ENCODE measurements at regions not wholly inside any gene's neighbourhood (a gene's known extent, or its start where the extent isn't known, plus 50 kb on each side); places are given as distances from the start of the nearest gene placed in this dataset.

DNA sequence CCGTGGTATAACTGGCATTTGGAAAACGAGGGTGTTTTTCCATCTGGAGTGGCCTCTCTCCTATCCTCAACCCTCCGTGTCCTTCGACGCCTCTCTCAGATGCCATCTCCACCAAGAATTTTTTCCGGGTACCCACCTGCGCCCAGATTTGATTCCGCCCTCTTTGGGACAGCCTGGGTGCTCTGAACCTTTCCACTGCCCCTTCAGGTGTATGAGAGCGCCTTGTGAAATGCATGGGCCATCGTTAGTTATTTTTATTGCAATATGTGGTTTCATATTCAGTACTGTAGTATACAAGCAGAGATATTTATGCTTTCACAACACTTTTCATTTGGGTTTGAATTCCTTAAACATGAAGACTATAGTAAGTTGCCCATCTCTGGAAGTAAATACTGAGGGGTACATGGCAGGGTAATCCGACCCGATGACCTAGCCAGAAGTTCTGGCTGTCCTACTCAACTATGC, 78.2 kb upstream of the IFNE start:
- H3K4me3 ChIP-seq (replicated peaks; ENCODE audit: low read depth, low read length) = peak overlapping the region; percentile 62
- no peak for DNase-seq (ENCODE audit: low read depth)
- no peak for TF ChIP-seq CTCF (IDR thresholded peaks at IDR 0.05; ENCODE audit: low read length, missing control alignments)

GRCh38 chr9:21561502-21561901, 79.4 kb upstream of the IFNE start:
- no peak for TF ChIP-seq CTCF (IDR thresholded peaks at IDR 0.05; ENCODE audit: low read length, missing control alignments)
- no peak for DNase-seq (ENCODE audit: low read depth)
- H3K4me3 ChIP-seq (replicated peaks; ENCODE audit: low read depth, low read length) = no peak overlapping the region

GRCh38 chr9:21564175-21564574, 82.1 kb upstream of the IFNE start:
- DNase-seq (ENCODE audit: low read depth) = no peak
- no peak for TF ChIP-seq CTCF (IDR thresholded peaks at IDR 0.05; ENCODE audit: low read length, missing control alignments)
- H3K4me3 ChIP-seq (replicated peaks; ENCODE audit: low read depth, low read length) = no peak overlapping the region

DNA sequence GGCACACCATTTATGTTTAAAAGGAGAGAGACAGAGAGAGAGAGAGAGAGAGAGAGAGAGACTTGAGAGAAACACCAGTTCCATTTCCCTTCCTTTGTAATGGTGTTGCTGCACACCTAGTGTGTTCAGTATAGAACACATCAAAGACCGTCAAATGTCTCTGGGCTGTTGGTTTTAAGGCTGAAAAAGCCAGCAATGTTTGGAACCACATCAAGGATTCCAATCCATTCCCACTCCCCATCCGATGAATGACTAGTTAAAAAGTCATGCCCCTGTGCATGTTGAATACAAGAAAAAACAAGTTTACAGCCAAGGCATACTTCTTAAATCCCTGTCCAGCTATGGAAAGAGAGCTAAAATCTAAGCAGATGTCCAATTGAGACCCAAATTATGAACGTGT, 83.0 kb upstream of the IFNE start:
- DNase-seq (ENCODE audit: low read depth) = no peak
- TF ChIP-seq CTCF (IDR thresholded peaks at IDR 0.05; ENCODE audit: low read length, missing control alignments) = no peak
- H3K4me3 ChIP-seq (replicated peaks; ENCODE audit: low read depth, low read length) = no peak overlapping the region

DNA sequence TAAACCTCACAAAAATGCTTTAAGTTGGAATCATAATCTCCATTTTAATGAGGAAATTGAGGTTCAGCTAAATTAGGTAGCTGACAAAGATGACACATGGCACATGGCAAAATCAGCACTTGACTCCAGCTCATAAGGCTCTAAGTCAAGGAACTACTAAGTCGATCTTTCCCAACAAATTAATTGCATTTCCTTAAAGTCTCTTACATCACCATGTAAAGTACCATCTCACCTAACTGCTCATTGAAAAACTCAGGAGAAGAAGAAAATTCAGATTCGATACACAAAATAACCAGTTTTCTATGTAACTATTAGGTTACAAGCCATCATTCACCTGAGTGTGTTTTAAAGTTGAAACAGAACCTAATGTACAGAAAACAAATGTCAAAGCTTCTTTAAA, 85.8 kb upstream of the IFNE start:
- no peak for DNase-seq (ENCODE audit: low read depth)
- TF ChIP-seq CTCF (IDR thresholded peaks at IDR 0.05; ENCODE audit: low read length, missing control alignments) = no peak
- H3K4me3 ChIP-seq (replicated peaks; ENCODE audit: low read depth, low read length) = no peak overlapping the region

DNA sequence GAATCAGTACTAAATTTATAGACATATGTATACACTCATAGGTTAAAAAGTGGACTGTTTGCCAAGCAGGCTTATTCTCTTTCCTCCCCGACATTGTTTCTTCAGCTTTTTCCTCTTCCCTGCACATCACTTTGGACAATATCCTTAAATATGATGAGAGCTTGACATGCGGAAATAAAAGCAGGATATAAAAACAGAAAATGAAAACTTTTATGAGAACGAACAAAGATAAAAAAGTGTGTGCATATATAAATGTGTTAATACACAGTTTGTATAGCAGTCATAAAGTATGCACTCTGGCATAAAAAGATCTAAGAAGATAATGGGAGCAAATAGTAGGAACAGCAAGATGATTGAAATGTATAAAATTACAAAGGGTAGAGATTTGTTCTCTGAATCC, 86.4 kb upstream of the IFNE start:
- no peak overlapping the region for H3K4me3 ChIP-seq (replicated peaks; ENCODE audit: low read depth, low read length)
- no peak for TF ChIP-seq CTCF (IDR thresholded peaks at IDR 0.05; ENCODE audit: low read length, missing control alignments)
- no peak for DNase-seq (ENCODE audit: low read depth)

GRCh38 chr9:21569721-21570120, 87.6 kb upstream of the IFNE start:
- TF ChIP-seq CTCF (IDR thresholded peaks at IDR 0.05; ENCODE audit: low read length, missing control alignments) = no peak
- no peak for DNase-seq (ENCODE audit: low read depth)
- no peak overlapping the region for H3K4me3 ChIP-seq (replicated peaks; ENCODE audit: low read depth, low read length)
